Activated CD4-positive, CD25-positive, alpha-beta regulatory T cell (primary cell): ENCODE measurements at regions not wholly inside any gene's neighbourhood (a gene's known extent, or its start where the extent isn't known, plus 50 kb on each side); places are given as distances from the start of the nearest gene placed in this dataset.
"Not testable (repeated sequence)": the region's sequence is repeated elsewhere in the genome, so short reads cannot be mapped to it uniquely, and the experiment has no call there.

ENCODE experiments used
- DNase-seq, 4 experiments: peaks; one replicate each; lab custom pipeline; 2025; lab: John Stamatoyannopoulos, UW

GRCh38 chr5:130836729-130837649 is 328.1 kb downstream of the HINT1 start:
- DNase-seq: no peak

- DNase-seq: not testable (repeated sequence)
These were observed 347.3 kb downstream of the HINT1 start for GRCh38 chr5:130817598-130818384.

- DNase-seq: no peak
These were observed 349.8 kb downstream of the HINT1 start for GRCh38 chr5:130815246-130815645.

- no peak for DNase-seq
These were observed 356.4 kb downstream of the HINT1 start for GRCh38 chr5:130808691-130809090.

- DNase-seq: no peak
These were observed 359.4 kb downstream of the HINT1 start for GRCh38 chr5:130805648-130806047.

- no peak for DNase-seq
These were observed 360.0 kb downstream of the HINT1 start for GRCh38 chr5:130805036-130805435.

- no peak for DNase-seq
These were observed 363.1 kb downstream of the HINT1 start for GRCh38 chr5:130801963-130802362.

GRCh38 chr5:130799015-130799414 is 366.0 kb downstream of the HINT1 start:
- DNase-seq: no peak

- no peak for DNase-seq
These were observed 367.8 kb downstream of the HINT1 start for GRCh38 chr5:130797303-130797702.

- DNase-seq: no peak
These were observed 368.2 kb downstream of the HINT1 start for GRCh38 chr5:130796902-130797301.

GRCh38 chr5:130796032-130796431 is 369.0 kb downstream of the HINT1 start:
- no peak for DNase-seq

GRCh38 chr5:130795037-130795436 is 370.0 kb downstream of the HINT1 start:
- no peak for DNase-seq

- no peak for DNase-seq
These were observed 387.3 kb downstream of the HINT1 start for GRCh38 chr5:130777794-130778193.

GRCh38 chr5:130773813-130774212 is 391.2 kb downstream of the HINT1 start:
- no peak for DNase-seq

GRCh38 chr5:130762031-130762430 is 403.0 kb downstream of the HINT1 start:
- DNase-seq: no peak

- no peak for DNase-seq
These were observed 406.0 kb downstream of the HINT1 start for GRCh38 chr5:130759061-130759460.

- no peak for DNase-seq
These were observed 417.5 kb downstream of the HINT1 start for GRCh38 chr5:130747556-130747955.

- not testable (repeated sequence) for DNase-seq
These were observed 418.4 kb downstream of the HINT1 start for GRCh38 chr5:130746641-130747040.

- no peak for DNase-seq
These were observed 422.0 kb downstream of the HINT1 start for GRCh38 chr5:130743092-130743491.

- no peak for DNase-seq
These were observed 424.9 kb downstream of the HINT1 start for GRCh38 chr5:130740047-130740569.

GRCh38 chr5:130731839-130732238 is 433.2 kb downstream of the HINT1 start:
- no peak for DNase-seq

GRCh38 chr5:130729541-130729940 is 435.5 kb downstream of the HINT1 start:
- DNase-seq: no peak

GRCh38 chr5:130727830-130728229 is 437.2 kb downstream of the HINT1 start:
- no peak for DNase-seq
